H1 (cell line): ENCODE measurements at regions not wholly inside any gene's neighbourhood (a gene's known extent, or its start where the extent isn't known, plus 50 kb on each side); places are given as distances from the start of the nearest gene placed in this dataset.

Experiments used
- CTCF ChIA-PET: fragments of 300-600 bp; sonication (Branson Sonifier 250); formaldehyde crosslinking; loops from one replicate; lab custom pipeline; 2021; ENCODE audit not compliant: partially characterized antibody; lab: Charles Lee
- POLR2A ChIA-PET: fragments of 300-600 bp; sonication (Branson Sonifier 250); formaldehyde crosslinking; loops from one replicate; lab custom pipeline; 2021; ENCODE audit warnings: inconsistent platforms; ENCODE audit not compliant: partially characterized antibody; lab: Charles Lee
- DNase-seq, 2 experiments: peaks; one replicate each; pipeline versions ENCODE4 v3.0.0 to v3.0.0-alpha.2; 2010 to 2022; ENCODE audit warnings: low spot score in 2 of 2, low read depth in 1 of 2, mixed read lengths in 1 of 2
- FAIRE-seq: peaks from 2 replicates; lab custom pipeline; 2011; peaks lifted over from hg19 to GRCh38; lab: Jason Lieb, UNC
- H2AFZ ChIP-seq: 2 replicates; pipeline ENCODE4 v1.8.1; 2012; ENCODE audit warnings: low read length, inconsistent platforms
- H2AK5ac ChIP-seq: 2 replicates; pipeline ENCODE4 v1.6.1; 2013; ENCODE audit warnings: low read depth, low read length
- H2BK120ac ChIP-seq: replicated peaks from 2 replicates; pipeline ENCODE3; 2013; ENCODE audit warnings: low read depth, low read length, inconsistent platforms
- H2BK12ac ChIP-seq: 2 replicates; pipeline ENCODE4 v1.6.1; 2013; ENCODE audit warnings: low read depth, low read length
- H2BK15ac ChIP-seq: 2 replicates; pipeline ENCODE4 v1.6.1; 2013; ENCODE audit warnings: low read length
- H2BK20ac ChIP-seq: 2 replicates; pipeline ENCODE4 v1.6.1; 2013; ENCODE audit warnings: low read length
- H2BK5ac ChIP-seq: 2 replicates; pipeline ENCODE4 v1.6.1; 2013; ENCODE audit warnings: low read depth, low read length
- H3K14ac ChIP-seq: 2 replicates; pipeline ENCODE4 v1.6.1; 2013; ENCODE audit warnings: inconsistent platforms; ENCODE audit not compliant: insufficient read length
- H3K18ac ChIP-seq: 2 replicates; pipeline ENCODE4 v1.6.1; 2013; ENCODE audit warnings: low read length; ENCODE audit errors: extremely low read depth
- H3K23ac ChIP-seq: 2 replicates; pipeline ENCODE4 v1.6.1; 2013; ENCODE audit warnings: inconsistent platforms; ENCODE audit not compliant: insufficient read length
- H3K23me2 ChIP-seq: 2 replicates; pipeline ENCODE4 v1.6.1; 2013; ENCODE audit warnings: low read depth, low read length
- H3K27ac ChIP-seq: 2 replicates; pipeline ENCODE4 v1.6.1; 2011; ENCODE audit warnings: low read depth, low read length, inconsistent platforms
- H3K27me3 ChIP-seq, 4 experiments: replicated peaks in 1 of 4; 1 replicate in 1 of 4; 2 replicates in 3 of 4; pipeline versions ENCODE4 v1.6.1 to v1.8.1; 2011 to 2013; ENCODE audit warnings: low read length in 3 of 4, mild to moderate bottlenecking in 3 of 4, inconsistent platforms in 2 of 4, mixed read lengths in 2 of 4, moderate library complexity in 1 of 4; ENCODE audit not compliant: control insufficient read depth in 3 of 4, insufficient read depth in 3 of 4; ENCODE audit errors: extremely low read depth in 1 of 4
- H3K36me3 ChIP-seq, 4 experiments: 2 replicates each; pipeline versions ENCODE4 v1.6.1 to v1.8.1; 2011 to 2013; ENCODE audit warnings: mild to moderate bottlenecking in 4 of 4, low read length in 3 of 4, moderate library complexity in 2 of 4, control low read depth in 1 of 4, inconsistent platforms in 1 of 4; ENCODE audit not compliant: insufficient read depth in 4 of 4, control insufficient read depth in 2 of 4
- H3K4ac ChIP-seq: replicated peaks from 2 replicates; pipeline ENCODE3; 2013; ENCODE audit warnings: low read length, low read depth, mixed read lengths, inconsistent platforms; ENCODE audit not compliant: insufficient read length
- H3K4me1 ChIP-seq, 4 experiments: replicated peaks in 1 of 4; 1 replicate in 1 of 4; 2 replicates in 3 of 4; pipeline versions ENCODE4 v1.6.1 to v1.8.1; 2011 to 2013; ENCODE audit warnings: low read length in 3 of 4, inconsistent platforms in 2 of 4, mixed read lengths in 1 of 4; ENCODE audit not compliant: insufficient read depth in 4 of 4, control insufficient read depth in 3 of 4
- H3K4me2 ChIP-seq, 2 experiments: 2 replicates each; pipeline versions ENCODE4 v1.6.1 to v1.8.1; 2011 to 2013; ENCODE audit warnings: low read depth in 2 of 2, low read length in 2 of 2, control low read depth in 1 of 2, inconsistent platforms in 1 of 2, mild to moderate bottlenecking in 1 of 2; ENCODE audit not compliant: insufficient read depth in 1 of 2
- H3K4me3 ChIP-seq, 4 experiments: fragments of 200-600, 300-600 bp in 1 of 4; sonication (generic), shearing (Covaris generic), sonication (Bioruptor Twin) in 1 of 4; 2 replicates each; pipeline versions ENCODE4 v1.5.1 to v1.8.1; 2011 to 2016; ENCODE audit warnings: low read length in 4 of 4, low read depth in 3 of 4, control low read depth in 2 of 4, inconsistent platforms in 2 of 4, mild to moderate bottlenecking in 2 of 4, mixed read lengths in 1 of 4, moderate library complexity in 1 of 4; ENCODE audit not compliant: insufficient read depth in 2 of 4; ENCODE audit errors: extremely low read depth in 1 of 4
- H3K56ac ChIP-seq: replicated peaks from 2 replicates; pipeline ENCODE3; 2013; ENCODE audit warnings: low read depth, mild to moderate bottlenecking, mixed read lengths, low read length, inconsistent platforms; ENCODE audit not compliant: insufficient read length
- H3K79me1 ChIP-seq: 2 replicates; pipeline ENCODE4 v1.6.1; 2013; ENCODE audit warnings: low read depth, low read length, control low read depth
- H3K79me2 ChIP-seq, 2 experiments: 2 replicates each; pipeline versions ENCODE4 v1.6.1 to v1.8.1; 2012 to 2013; ENCODE audit warnings: low read length in 2 of 2, mild to moderate bottlenecking in 2 of 2, inconsistent platforms in 1 of 2; ENCODE audit not compliant: insufficient read depth in 2 of 2, control insufficient read depth in 1 of 2
- H3K9ac ChIP-seq, 4 experiments: replicated peaks in 1 of 4; 1 replicate in 1 of 4; 2 replicates in 3 of 4; pipeline versions ENCODE4 v1.6.1 to v1.8.1; 2011 to 2013; ENCODE audit warnings: low read depth in 3 of 4, low read length in 3 of 4, control low read depth in 2 of 4, mild to moderate bottlenecking in 2 of 4, moderate library complexity in 2 of 4, inconsistent platforms in 1 of 4; ENCODE audit errors: extremely low read depth in 1 of 4
- H3K9me3 ChIP-seq, 2 experiments: 2 replicates each; pipeline versions ENCODE4 v1.6.1 to v1.8.1; 2012 to 2013; ENCODE audit warnings: mild to moderate bottlenecking in 2 of 2, moderate library complexity in 2 of 2, control low read depth in 1 of 2, inconsistent platforms in 1 of 2, low read depth in 1 of 2, low read length in 1 of 2, mixed read lengths in 1 of 2; ENCODE audit not compliant: insufficient read depth in 2 of 2
- H4K20me1 ChIP-seq, 2 experiments: replicated peaks in 1 of 2; 2 replicates each; pipeline versions ENCODE3 to v1.8.1; 2011 to 2013; ENCODE audit warnings: inconsistent platforms in 2 of 2, low read length in 2 of 2, mild to moderate bottlenecking in 1 of 2; ENCODE audit not compliant: insufficient read depth in 2 of 2, control insufficient read depth in 1 of 2
- H4K5ac ChIP-seq: 2 replicates; pipeline ENCODE4 v1.6.1; 2013; ENCODE audit warnings: low read length, low read depth, mixed read lengths, inconsistent platforms; ENCODE audit not compliant: insufficient read length
- H4K8ac ChIP-seq: 2 replicates; pipeline ENCODE4 v1.8.0; 2013; ENCODE audit warnings: mild to moderate bottlenecking, moderate library complexity, low read length, inconsistent platforms; ENCODE audit not compliant: insufficient read depth; ENCODE audit errors: extremely low read depth
- H4K91ac ChIP-seq: replicated peaks from 2 replicates; pipeline ENCODE3; 2013; ENCODE audit warnings: low read length, mixed read lengths, inconsistent platforms; ENCODE audit not compliant: insufficient read length
- ASH2L ChIP-seq: fragments of 200-600, 300-600 bp; sonication (generic); IDR thresholded peaks from one replicate; pipeline ENCODE4 v1.7.1; 2017; ENCODE audit warnings: low read length
- ATF2 ChIP-seq: IDR thresholded peaks from 2 replicates; pipeline ENCODE4 v1.6.1; 2012; ENCODE audit warnings: low read length, inconsistent platforms
- ATF3 ChIP-seq: IDR thresholded peaks from 2 replicates; pipeline ENCODE4 v1.6.1; 2011; ENCODE audit warnings: low read depth, mild to moderate bottlenecking, low read length; ENCODE audit not compliant: insufficient read depth
- CBX5 ChIP-seq: fragments of 300-800, 300-1000 bp; sonication (generic); IDR thresholded peaks from 2 replicates; pipeline ENCODE4 v1.7.1; 2016; ENCODE audit warnings: antibody characterized with exemption, low read length, low read depth
- CBX8 ChIP-seq: fragments of 300-800, 300-1000 bp; sonication (generic); IDR thresholded peaks from 2 replicates; pipeline ENCODE4 v1.7.1; 2016; ENCODE audit warnings: low read depth, low read length, borderline replicate concordance
- CEBPB ChIP-seq: IDR thresholded peaks from 2 replicates; pipeline ENCODE4 v1.6.1; 2012; ENCODE audit warnings: low read depth, low read length
- CTBP2 ChIP-seq: IDR thresholded peaks from 2 replicates; pipeline ENCODE4 v1.7.0; 2011; ENCODE audit warnings: borderline replicate concordance, mild to moderate bottlenecking, moderate library complexity, mixed read lengths, low read length; ENCODE audit not compliant: insufficient read depth, insufficient read length
- JUND ChIP-seq: IDR thresholded peaks from 2 replicates; pipeline ENCODE4 v1.6.1; 2011; ENCODE audit warnings: mild to moderate bottlenecking, improper control_type of control experiment, low read length
- MAFK ChIP-seq: IDR thresholded peaks from 2 replicates; pipeline ENCODE4 v1.6.1; 2012; ENCODE audit warnings: low read depth, mild to moderate bottlenecking, improper control_type of control experiment, low read length
- MAX ChIP-seq: IDR thresholded peaks from 2 replicates; pipeline ENCODE4 v1.6.1; 2012; ENCODE audit warnings: inconsistent platforms
- NRF1 ChIP-seq: IDR thresholded peaks from 2 replicates; pipeline ENCODE4 v1.6.1; 2011; ENCODE audit warnings: mild to moderate bottlenecking, low read depth, low read length, improper control_type of control experiment
- RAD21 ChIP-seq, 2 experiments: IDR thresholded peaks in 1 of 2; conservative IDR thresholded peaks in 1 of 2; 2 replicates each; pipeline ENCODE4 v1.6.1; 2011; ENCODE audit warnings: low read depth in 2 of 2, low read length in 2 of 2, improper control_type of control experiment in 1 of 2, inconsistent platforms in 1 of 2, mild to moderate bottlenecking in 1 of 2, moderate library complexity in 1 of 2
- SIX5 ChIP-seq: IDR thresholded peaks from 2 replicates; pipeline ENCODE4 v1.6.1; 2011; ENCODE audit warnings: mild to moderate bottlenecking, low read depth, low read length

GRCh38 chr21:15405214-15405613 lies 324.6 kb upstream of the USP25 start:
- FAIRE-seq (no peak), DNase-seq (no peak)
- no peak overlapping the region for H2AK5ac ChIP-seq
- H3K18ac ChIP-seq: no peak overlapping the region
- no peak overlapping the region for H3K23ac ChIP-seq
- H3K9me3 ChIP-seq: no peaks in the 10 kb centered on the region; a peak in 1 of 4 replicates
- no peak overlapping the region for H3K27ac ChIP-seq
- H3K79me2 ChIP-seq: no peaks in the 10 kb centered on the region
- H3K79me1 ChIP-seq: no peaks in the 10 kb centered on the region
- no peak overlapping the region for H2BK20ac ChIP-seq
- H3K4me2 ChIP-seq: no peak overlapping the region
- no peak overlapping the region for H3K9ac ChIP-seq
- H3K36me3 ChIP-seq: no peaks in the 10 kb centered on the region; a peak in 1 of 8 replicates
- no peak overlapping the region for H4K91ac ChIP-seq
- no peak overlapping the region for H2AFZ ChIP-seq
- H3K4ac ChIP-seq: no peak overlapping the region
- no peak overlapping the region for H4K8ac ChIP-seq
- peaks cover 0 to 2% (median 0%) of the 10 kb centered on the region in 4 experiments; a peak in 1 of 7 replicates for H3K27me3 ChIP-seq
- no peak overlapping the region for H2BK5ac ChIP-seq
- H4K20me1 ChIP-seq: no peaks in the 10 kb centered on the region
- no peak overlapping the region for H3K56ac ChIP-seq
- no peak overlapping the region for H3K4me3 ChIP-seq
- ChIA-PET CTCF (interaction anchor here (1.0 kb wide), 1 partner anchor 13 kb away, joined by 3 read pairs; no protein-coding TSS in a partner anchor), POLR2A (no interaction called here)
- no peak overlapping the region for H2BK12ac ChIP-seq
- H2BK120ac ChIP-seq: no peak overlapping the region
- H4K5ac ChIP-seq: no peak overlapping the region
- no peak overlapping the region for H3K14ac ChIP-seq
- peaks cover 0 to 3% (median 0%) of the 10 kb centered on the region in 4 experiments; a peak in 1 of 7 replicates for H3K4me1 ChIP-seq
- no peaks in the 10 kb centered on the region for H3K23me2 ChIP-seq
- no peak overlapping the region for H2BK15ac ChIP-seq
- TF ChIP-seq SIX5: no peak
- no peak for TF ChIP-seq MAX
- TF ChIP-seq CBX8: no peak
- TF ChIP-seq ATF2: no peak
- TF ChIP-seq RAD21 (IDR thresholded peaks at IDR 0.05 in 1 of 2, conservative IDR thresholded peaks at IDR 0.05 in 1 of 2; ENCODE audit: low read depth in 2 of 2, low read length in 2 of 2): no peak
- no peak for TF ChIP-seq JUND
- TF ChIP-seq NRF1: no peak
- TF ChIP-seq ASH2L: no peak
- no peak for TF ChIP-seq ATF3
- no peak for TF ChIP-seq CBX5
- TF ChIP-seq CEBPB: no peak
- no peak for TF ChIP-seq MAFK
- no peak for TF ChIP-seq CTBP2
